GM23338 (cell line): ENCODE measurements at regions not wholly inside any gene's neighbourhood (a gene's known extent, or its start where the extent isn't known, plus 50 kb on each side); places are given as distances from the start of the nearest gene placed in this dataset.

ENCODE experiments used
- ATAC-seq: fragments of 200-7000 bp; cut with Tn5 transposase; 3 replicates; pipeline ENCODE4 v1.9.1; 2020
- DNase-seq: peaks from one replicate; pipeline ENCODE4 v3.0.0-alpha.2; 2015; ENCODE audit warnings: low spot score
- H2AFZ ChIP-seq: fragments of 200-600 bp; sonication (generic); 2 replicates; pipeline ENCODE4 v1.8.0; 2016; ENCODE audit warnings: antibody characterized with exemption, mild to moderate bottlenecking, moderate library complexity
- H3F3A ChIP-seq: fragments of 200-600 bp; sonication (generic); replicated peaks from 2 replicates; pipeline ENCODE4 v1.8.0; 2017; ENCODE audit warnings: antibody characterized with exemption, mixed run types, low read depth
- H3K27ac ChIP-seq: fragments of 200-600 bp; sonication (generic); 2 replicates; pipeline ENCODE4 v1.6.1; 2016; ENCODE audit warnings: low read depth
- H3K27me3 ChIP-seq: fragments of 200-600 bp; sonication (generic); 2 replicates; pipeline ENCODE4 v1.8.0; 2016; ENCODE audit warnings: mild to moderate bottlenecking, mixed run types, moderate library complexity; ENCODE audit not compliant: insufficient read depth
- H3K36me3 ChIP-seq: fragments of 200-600 bp; sonication (generic); 2 replicates; pipeline ENCODE4 v1.8.0; 2016; ENCODE audit warnings: mild to moderate bottlenecking; ENCODE audit not compliant: insufficient read depth
- H3K4me1 ChIP-seq: fragments of 200-600 bp; sonication (generic); 2 replicates; pipeline ENCODE4 v1.8.0; 2016; ENCODE audit warnings: mild to moderate bottlenecking, moderate library complexity; ENCODE audit not compliant: insufficient read depth
- H3K4me2 ChIP-seq: fragments of 200-600 bp; sonication (generic); 2 replicates; pipeline ENCODE4 v1.7.1; 2017; ENCODE audit warnings: mixed run types
- H3K4me3 ChIP-seq: fragments of 200-600 bp; sonication (generic); 2 replicates; pipeline ENCODE4 v1.6.1; 2016; ENCODE audit warnings: mixed run types
- H3K79me2 ChIP-seq: fragments of 200-600 bp; sonication (generic); replicated peaks from 2 replicates; pipeline ENCODE4 v1.8.0; 2017; ENCODE audit warnings: mild to moderate bottlenecking; ENCODE audit not compliant: insufficient read depth
- H3K9me2 ChIP-seq: fragments of 200-600 bp; sonication (generic); 2 replicates; pipeline ENCODE4 v1.8.0; 2017; ENCODE audit not compliant: insufficient read depth
- H4K20me1 ChIP-seq: fragments of 200-600 bp; sonication (generic); replicated peaks from 2 replicates; pipeline ENCODE4 v1.8.0; 2017; ENCODE audit warnings: mild to moderate bottlenecking; ENCODE audit not compliant: insufficient read depth
- H3K27ac Mint-ChIP-seq: 2 replicates; pipeline ENCODE4 v1.8.0; 2020; ENCODE audit warnings: inconsistent platforms, mild to moderate bottlenecking, moderate library complexity, mixed read lengths
- H3K27me3 Mint-ChIP-seq: 3 replicates; pipeline ENCODE4 v1.8.0; 2022; ENCODE audit warnings: low read depth, mild to moderate bottlenecking, moderate library complexity, mixed read lengths, inconsistent platforms; ENCODE audit not compliant: insufficient read depth, poor library complexity
- H3K36me3 Mint-ChIP-seq: 3 replicates; pipeline ENCODE4 v1.8.0; 2021; ENCODE audit warnings: low read depth, mild to moderate bottlenecking, inconsistent platforms, moderate library complexity, mixed read lengths
- H3K4me1 Mint-ChIP-seq: 3 replicates; pipeline ENCODE4 v1.8.0; 2020; ENCODE audit warnings: mild to moderate bottlenecking, inconsistent platforms, mixed read lengths
- H3K4me3 Mint-ChIP-seq: 3 replicates; pipeline ENCODE4 v1.8.0; 2021; ENCODE audit warnings: moderate library complexity, mild to moderate bottlenecking, inconsistent platforms, mixed read lengths
- H3K9me3 Mint-ChIP-seq: 3 replicates; pipeline ENCODE4 v1.8.0; 2020; ENCODE audit warnings: moderate library complexity, mild to moderate bottlenecking, inconsistent platforms, mixed read lengths
- CREB1 ChIP-seq: fragments of 250-450 bp; sonication (Bioruptor Pico); IDR thresholded peaks from 2 replicates; pipeline ENCODE4 v1.5.0; 2020; ENCODE audit warnings: low read depth, mild to moderate bottlenecking, moderate library complexity
- JUNB ChIP-seq: IDR thresholded peaks from one replicate; pipeline ENCODE4 v1.6.1; 2016; ENCODE audit warnings: antibody characterized with exemption; ENCODE audit not compliant: unreplicated experiment
- STAT1 ChIP-seq: IDR thresholded peaks from one replicate; pipeline ENCODE4 v1.6.1; 2016; ENCODE audit warnings: antibody characterized with exemption; ENCODE audit not compliant: unreplicated experiment
- ZNF331 ChIP-seq: fragments of 250-450 bp; sonication (Bioruptor Pico); IDR thresholded peaks from 2 replicates; pipeline ENCODE4 v1.5.0; 2020; ENCODE audit warnings: low read depth, mild to moderate bottlenecking, moderate library complexity
- TF ChIP-seq, protein P1 (sequence below): fragments of 250-450 bp; sonication (Bioruptor Pico); IDR thresholded peaks from 2 replicates; pipeline ENCODE4 v1.5.0; 2020; ENCODE audit warnings: mild to moderate bottlenecking, moderate library complexity
- TF ChIP-seq, protein P2 (sequence below): IDR thresholded peaks from 2 replicates; pipeline ENCODE4 v1.6.1; 2016; ENCODE audit warnings: antibody characterized with exemption

DNA sequence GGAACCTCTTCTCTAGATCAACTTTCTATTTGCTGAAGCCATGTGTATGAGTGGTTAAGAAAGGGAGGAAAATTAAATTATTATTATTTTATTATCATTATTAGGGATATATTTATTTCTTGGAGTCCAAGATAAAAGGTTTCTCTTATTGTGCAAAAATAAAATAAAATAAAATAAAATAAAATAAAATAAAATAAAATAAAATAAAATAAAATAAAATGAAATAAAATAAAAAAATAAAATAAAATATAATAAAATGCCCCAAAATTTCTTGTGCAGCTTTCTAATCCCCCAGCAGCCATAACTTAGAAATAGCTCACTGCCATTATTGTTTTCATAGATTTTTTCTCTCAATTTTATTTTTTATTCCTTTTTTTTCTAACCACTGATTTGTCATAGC, 526.8 kb downstream of the VGLL3 start:
- no peaks in the 10 kb centered on the region for H3K4me1 Mint-ChIP-seq
- no peaks in the 10 kb centered on the region for H3K9me3 Mint-ChIP-seq
- no peak overlapping the region for H3K4me2 ChIP-seq
- H3K4me1 ChIP-seq = no peaks in the 10 kb centered on the region
- no peak overlapping the region for H3K27ac ChIP-seq
- H3K36me3 ChIP-seq = no peaks in the 10 kb centered on the region
- H3K4me3 Mint-ChIP-seq = no peak overlapping the region
- H3K4me3 ChIP-seq = no peak overlapping the region
- H3K27ac Mint-ChIP-seq = no peak overlapping the region
- TF ChIP-seq STAT1 (no peak), CREB1 (no peak), JUNB (no peak), ZNF331 (CRISPR knock-in tag) (no peak)
- TF ChIP-seq, protein P1, sequence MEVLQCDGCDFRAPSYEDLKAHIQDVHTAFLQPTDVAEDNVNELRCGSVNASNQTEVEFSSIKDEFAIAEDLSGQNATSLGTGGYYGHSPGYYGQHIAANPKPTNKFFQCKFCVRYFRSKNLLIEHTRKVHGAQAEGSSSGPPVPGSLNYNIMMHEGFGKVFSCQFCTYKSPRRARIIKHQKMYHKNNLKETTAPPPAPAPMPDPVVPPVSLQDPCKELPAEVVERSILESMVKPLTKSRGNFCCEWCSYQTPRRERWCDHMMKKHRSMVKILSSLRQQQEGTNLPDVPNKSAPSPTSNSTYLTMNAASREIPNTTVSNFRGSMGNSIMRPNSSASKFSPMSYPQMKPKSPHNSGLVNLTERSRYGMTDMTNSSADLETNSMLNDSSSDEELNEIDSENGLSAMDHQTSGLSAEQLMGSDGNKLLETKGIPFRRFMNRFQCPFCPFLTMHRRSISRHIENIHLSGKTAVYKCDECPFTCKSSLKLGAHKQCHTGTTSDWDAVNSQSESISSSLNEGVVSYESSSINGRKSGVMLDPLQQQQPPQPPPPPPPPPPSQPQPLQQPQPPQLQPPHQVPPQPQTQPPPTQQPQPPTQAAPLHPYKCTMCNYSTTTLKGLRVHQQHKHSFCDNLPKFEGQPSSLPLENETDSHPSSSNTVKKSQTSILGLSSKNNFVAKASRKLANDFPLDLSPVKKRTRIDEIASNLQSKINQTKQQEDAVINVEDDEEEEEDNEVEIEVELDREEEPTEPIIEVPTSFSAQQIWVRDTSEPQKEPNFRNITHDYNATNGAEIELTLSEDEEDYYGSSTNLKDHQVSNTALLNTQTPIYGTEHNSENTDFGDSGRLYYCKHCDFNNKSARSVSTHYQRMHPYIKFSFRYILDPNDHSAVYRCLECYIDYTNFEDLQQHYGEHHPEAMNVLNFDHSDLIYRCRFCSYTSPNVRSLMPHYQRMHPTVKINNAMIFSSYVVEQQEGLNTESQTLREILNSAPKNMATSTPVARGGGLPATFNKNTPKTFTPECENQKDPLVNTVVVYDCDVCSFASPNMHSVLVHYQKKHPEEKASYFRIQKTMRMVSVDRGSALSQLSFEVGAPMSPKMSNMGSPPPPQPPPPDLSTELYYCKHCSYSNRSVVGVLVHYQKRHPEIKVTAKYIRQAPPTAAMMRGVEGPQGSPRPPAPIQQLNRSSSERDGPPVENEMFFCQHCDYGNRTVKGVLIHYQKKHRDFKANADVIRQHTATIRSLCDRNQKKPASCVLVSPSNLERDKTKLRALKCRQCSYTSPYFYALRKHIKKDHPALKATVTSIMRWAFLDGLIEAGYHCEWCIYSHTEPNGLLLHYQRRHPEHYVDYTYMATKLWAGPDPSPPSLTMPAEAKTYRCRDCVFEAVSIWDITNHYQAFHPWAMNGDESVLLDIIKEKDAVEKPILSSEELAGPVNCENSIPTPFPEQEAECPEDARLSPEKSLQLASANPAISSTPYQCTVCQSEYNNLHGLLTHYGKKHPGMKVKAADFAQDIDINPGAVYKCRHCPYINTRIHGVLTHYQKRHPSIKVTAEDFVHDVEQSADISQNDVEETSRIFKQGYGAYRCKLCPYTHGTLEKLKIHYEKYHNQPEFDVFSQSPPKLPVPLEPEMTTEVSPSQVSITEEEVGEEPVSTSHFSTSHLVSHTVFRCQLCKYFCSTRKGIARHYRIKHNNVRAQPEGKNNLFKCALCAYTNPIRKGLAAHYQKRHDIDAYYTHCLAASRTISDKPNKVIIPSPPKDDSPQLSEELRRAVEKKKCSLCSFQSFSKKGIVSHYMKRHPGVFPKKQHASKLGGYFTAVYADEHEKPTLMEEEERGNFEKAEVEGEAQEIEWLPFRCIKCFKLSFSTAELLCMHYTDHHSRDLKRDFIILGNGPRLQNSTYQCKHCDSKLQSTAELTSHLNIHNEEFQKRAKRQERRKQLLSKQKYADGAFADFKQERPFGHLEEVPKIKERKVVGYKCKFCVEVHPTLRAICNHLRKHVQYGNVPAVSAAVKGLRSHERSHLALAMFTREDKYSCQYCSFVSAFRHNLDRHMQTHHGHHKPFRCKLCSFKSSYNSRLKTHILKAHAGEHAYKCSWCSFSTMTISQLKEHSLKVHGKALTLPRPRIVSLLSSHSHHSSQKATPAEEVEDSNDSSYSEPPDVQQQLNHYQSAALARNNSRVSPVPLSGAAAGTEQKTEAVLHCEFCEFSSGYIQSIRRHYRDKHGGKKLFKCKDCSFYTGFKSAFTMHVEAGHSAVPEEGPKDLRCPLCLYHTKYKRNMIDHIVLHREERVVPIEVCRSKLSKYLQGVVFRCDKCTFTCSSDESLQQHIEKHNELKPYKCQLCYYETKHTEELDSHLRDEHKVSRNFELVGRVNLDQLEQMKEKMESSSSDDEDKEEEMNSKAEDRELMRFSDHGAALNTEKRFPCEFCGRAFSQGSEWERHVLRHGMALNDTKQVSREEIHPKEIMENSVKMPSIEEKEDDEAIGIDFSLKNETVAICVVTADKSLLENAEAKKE (CRISPR knock-in tag) = no peak
- TF ChIP-seq, protein P2, sequence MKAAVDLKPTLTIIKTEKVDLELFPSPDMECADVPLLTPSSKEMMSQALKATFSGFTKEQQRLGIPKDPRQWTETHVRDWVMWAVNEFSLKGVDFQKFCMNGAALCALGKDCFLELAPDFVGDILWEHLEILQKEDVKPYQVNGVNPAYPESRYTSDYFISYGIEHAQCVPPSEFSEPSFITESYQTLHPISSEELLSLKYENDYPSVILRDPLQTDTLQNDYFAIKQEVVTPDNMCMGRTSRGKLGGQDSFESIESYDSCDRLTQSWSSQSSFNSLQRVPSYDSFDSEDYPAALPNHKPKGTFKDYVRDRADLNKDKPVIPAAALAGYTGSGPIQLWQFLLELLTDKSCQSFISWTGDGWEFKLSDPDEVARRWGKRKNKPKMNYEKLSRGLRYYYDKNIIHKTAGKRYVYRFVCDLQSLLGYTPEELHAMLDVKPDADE = no peak
- DNase-seq (no peak), ATAC-seq (no peak)
- H3F3A ChIP-seq = no peaks in the 10 kb centered on the region
- H3K27me3 ChIP-seq = no peaks in the 10 kb centered on the region
- no peaks in the 10 kb centered on the region for H3K79me2 ChIP-seq
- no peaks in the 10 kb centered on the region for H3K9me2 ChIP-seq
- no peaks in the 10 kb centered on the region for H4K20me1 ChIP-seq
- H3K36me3 Mint-ChIP-seq = no peaks in the 10 kb centered on the region
- peaks cover 4% of the 10 kb centered on the region for H3K27me3 Mint-ChIP-seq
- H2AFZ ChIP-seq = no peak overlapping the region
